SK-N-DZ (cell line): ENCODE measurements at regions not wholly inside any gene's neighbourhood (a gene's known extent, or its start where the extent isn't known, plus 50 kb on each side); places are given as distances from the start of the nearest gene placed in this dataset.

ENCODE experiments used
- DNase-seq: peaks from one replicate; pipeline ENCODE4 v3.0.0-alpha.2; 2015; ENCODE audit warnings: low spot score
- small RNA-seq, 2 experiments: library from RNA; depleted of rRNA; stranded (forward); fragments of <200 nt; gene quantifications; one replicate each; pipeline ENCODE3, GENCODE V24; 2014

DNA sequence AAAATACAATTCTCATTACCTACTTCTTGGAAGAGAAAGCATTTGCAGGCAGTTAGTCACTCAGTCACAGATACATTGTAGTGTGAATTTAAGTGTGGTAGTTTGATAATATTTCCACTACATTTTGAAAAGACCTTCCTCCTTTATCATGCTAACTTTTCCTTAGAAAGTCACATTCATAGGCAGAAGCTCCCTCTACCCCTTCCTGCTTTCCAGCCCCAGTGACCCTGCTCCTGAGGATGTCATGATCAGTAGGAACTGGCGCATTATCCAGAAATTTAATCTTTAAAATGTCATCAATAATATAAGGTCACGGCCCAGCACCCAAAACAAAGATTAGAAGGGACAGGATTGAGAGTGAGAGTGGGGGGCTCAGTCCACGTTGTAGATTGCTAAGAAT is 707.4 kb upstream of the STXBP6 start:
- DNase-seq = no peak

DNA sequence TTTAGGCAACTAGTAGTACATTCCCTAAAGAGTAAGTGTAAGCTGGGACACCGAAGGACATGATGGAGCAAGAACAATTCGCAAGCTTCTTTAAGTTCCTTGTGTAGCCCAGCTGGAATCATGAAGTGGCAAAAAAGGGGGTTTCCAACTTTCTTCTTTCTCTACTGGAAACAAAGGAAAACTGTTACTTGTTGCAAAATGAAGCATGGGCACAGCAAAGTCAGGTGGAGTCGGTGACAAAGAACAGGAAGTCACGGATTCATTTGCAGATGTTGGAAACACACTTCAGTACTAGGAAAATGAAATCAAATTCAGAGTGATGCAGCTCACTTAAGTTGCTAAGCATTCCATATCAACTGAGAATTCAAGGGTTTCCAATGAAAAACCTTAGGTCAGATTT is 706.9 kb upstream of the STXBP6 start:
- DNase-seq = no peak

DNA sequence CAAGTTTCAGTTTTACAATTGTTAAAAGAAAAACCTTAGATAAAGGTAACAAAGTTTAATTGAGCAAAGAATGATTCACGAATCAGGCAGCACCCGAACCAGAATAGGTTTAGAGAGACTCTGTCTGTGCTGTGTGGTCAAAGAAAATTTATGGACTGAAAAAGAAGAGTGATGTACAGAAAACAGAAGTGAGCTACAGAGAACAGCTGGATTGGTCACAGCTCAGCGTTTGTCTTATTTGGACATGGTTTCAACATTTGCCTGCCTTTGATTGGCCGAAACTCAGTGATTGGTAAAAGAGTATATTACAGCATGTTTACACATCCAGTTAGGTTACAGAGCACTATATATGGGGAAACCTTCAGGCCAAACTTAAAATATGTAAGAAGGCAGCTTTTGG is 703.2 kb upstream of the STXBP6 start:
- no peak for DNase-seq

DNA sequence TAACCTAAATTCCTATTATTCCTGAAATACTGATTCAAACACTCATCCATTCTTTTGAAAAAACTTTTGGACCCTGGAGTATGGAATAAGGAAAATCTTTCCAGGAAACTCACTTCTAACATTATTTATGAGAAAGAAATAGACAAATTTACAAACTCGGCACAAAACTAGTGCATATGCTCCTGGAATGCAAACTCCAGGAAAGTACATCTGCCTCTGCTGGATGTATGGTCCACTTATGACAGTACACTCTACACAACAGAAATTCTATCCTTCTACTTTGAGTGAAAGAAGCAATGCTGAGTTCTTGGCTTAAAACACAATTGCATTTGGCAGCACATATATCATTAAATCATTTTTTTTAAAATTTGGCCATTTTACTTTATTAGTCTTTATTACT is 700.5 kb upstream of the STXBP6 start:
- DNase-seq = no peak

Small RNA genes in the stretch of these regions (small RNA-seq; reads per million reads assigned to genes)
- gene RF00440 = 0 reads per million in 2 experiments
